IMR-90 (cell line): ENCODE measurements at regions not wholly inside any gene's neighbourhood (a gene's known extent, or its start where the extent isn't known, plus 50 kb on each side); places are given as distances from the start of the nearest gene placed in this dataset.
"Not testable (repeated sequence)": the region's sequence is repeated elsewhere in the genome, so short reads cannot be mapped to it uniquely, and the experiment has no call there.

Source experiments
- ATAC-seq: fragments of 200-7000 bp; cut with Tn5 transposase; 2 replicates; pipeline ENCODE4 v1.9.1; 2020; ENCODE audit warnings: low read depth, mild to moderate bottlenecking, moderate library complexity
- BruUV-seq: library from RNA; stranded (reverse); fragments of 400-500 nt; replicated peaks from 2 replicates; lab custom pipeline; 2021; lab: Mats Ljungman, UMichigan
- CTCF ChIA-PET: fragments of 300-600 bp; formaldehyde crosslinking; extraction: SDS; loops from one replicate; lab custom pipeline; 2021; ENCODE audit warnings: antibody characterized with exemption; lab: Yijun Ruan, JAX
- POLR2A ChIA-PET: fragments of 300-600 bp; sonication (Branson Sonifier 250); formaldehyde crosslinking; loops from one replicate; lab custom pipeline; 2022; ENCODE audit warnings: antibody characterized with exemption; ENCODE audit not compliant: unreplicated experiment; lab: Charles Lee
- DNase-seq: peaks from one replicate; pipeline ENCODE4 v3.0.0; 2013
- H2AFZ ChIP-seq: replicated peaks from 2 replicates; pipeline ENCODE3; 2013; ENCODE audit warnings: low read length, mild to moderate bottlenecking; ENCODE audit not compliant: poor library complexity
- H2AK5ac ChIP-seq: 2 replicates; pipeline ENCODE4 v1.6.1; 2013; ENCODE audit warnings: low read depth, low read length, inconsistent platforms
- H2AK9ac ChIP-seq: replicated peaks from 2 replicates; pipeline ENCODE3; 2013; ENCODE audit warnings: mild to moderate bottlenecking, low read depth, low read length, moderate library complexity; ENCODE audit not compliant: poor library complexity
- H2BK120ac ChIP-seq: 2 replicates; pipeline ENCODE4 v1.6.1; 2013; ENCODE audit warnings: low read depth, low read length, inconsistent platforms
- H2BK15ac ChIP-seq: 3 replicates; pipeline ENCODE4 v1.6.1; 2013; ENCODE audit warnings: low read depth, low read length, inconsistent platforms
- H2BK20ac ChIP-seq: 2 replicates; pipeline ENCODE4 v1.6.1; 2013; ENCODE audit warnings: low read depth, mild to moderate bottlenecking, inconsistent platforms, low read length, moderate library complexity
- H2BK5ac ChIP-seq: 2 replicates; pipeline ENCODE4 v1.6.1; 2013; ENCODE audit warnings: mild to moderate bottlenecking, low read depth, low read length, inconsistent platforms; ENCODE audit not compliant: poor library complexity, severe bottlenecking
- H3K14ac ChIP-seq: replicated peaks from 2 replicates; pipeline ENCODE4 v1.6.1; 2013; ENCODE audit warnings: low read depth, low read length, inconsistent platforms
- H3K18ac ChIP-seq: 2 replicates; pipeline ENCODE4 v1.6.1; 2013; ENCODE audit warnings: low read depth, low read length, control low read depth
- H3K23ac ChIP-seq: 2 replicates; pipeline ENCODE4 v1.6.1; 2013; ENCODE audit warnings: low read depth, low read length, inconsistent platforms
- H3K27ac ChIP-seq: 2 replicates; pipeline ENCODE4 v1.5.1; 2013; ENCODE audit warnings: mild to moderate bottlenecking, control low read depth, low read length; ENCODE audit not compliant: insufficient read depth
- H3K27me3 ChIP-seq: 2 replicates; pipeline ENCODE4 v1.6.1; 2013; ENCODE audit warnings: low read length; ENCODE audit not compliant: control insufficient read depth, insufficient read depth
- H3K36me3 ChIP-seq: 2 replicates; pipeline ENCODE4 v1.6.1; 2013; ENCODE audit warnings: low read length, mixed read lengths; ENCODE audit not compliant: control insufficient read depth, insufficient read depth
- H3K4ac ChIP-seq: 2 replicates; pipeline ENCODE4 v1.6.1; 2013; ENCODE audit warnings: low read depth, low read length, inconsistent platforms
- H3K4me1 ChIP-seq: 2 replicates; pipeline ENCODE4 v1.6.1; 2013; ENCODE audit warnings: low read length, mixed read lengths; ENCODE audit not compliant: control insufficient read depth, insufficient read depth
- H3K4me2 ChIP-seq: 2 replicates; pipeline ENCODE4 v1.6.1; 2013; ENCODE audit warnings: low read depth, mild to moderate bottlenecking, control low read depth, low read length, moderate library complexity
- H3K4me3 ChIP-seq: 2 replicates; pipeline ENCODE4 v1.5.1; 2013; ENCODE audit warnings: low read depth, mild to moderate bottlenecking, control low read depth, low read length, moderate library complexity; ENCODE audit not compliant: insufficient read depth
- H3K56ac ChIP-seq: 2 replicates; pipeline ENCODE4 v1.6.1; 2013; ENCODE audit warnings: low read length, inconsistent platforms; ENCODE audit not compliant: insufficient read depth; ENCODE audit errors: extremely low read depth
- H3K79me1 ChIP-seq, 2 experiments: 2 replicates each; pipeline ENCODE4 v1.6.1; 2013; ENCODE audit warnings: low read length in 2 of 2, inconsistent platforms in 1 of 2, low read depth in 1 of 2
- H3K9ac ChIP-seq: 2 replicates; pipeline ENCODE4 v1.6.1; 2013; ENCODE audit warnings: low read depth, low read length, control low read depth
- H3K9me1 ChIP-seq: 2 replicates; pipeline ENCODE4 v1.6.1; 2013; ENCODE audit warnings: low read length, inconsistent platforms; ENCODE audit not compliant: insufficient read depth
- H3K9me3 ChIP-seq: 2 replicates; pipeline ENCODE4 v1.6.1; 2013; ENCODE audit warnings: low read length; ENCODE audit not compliant: control insufficient read depth, insufficient read depth
- H4K20me1 ChIP-seq: 2 replicates; pipeline ENCODE4 v1.6.1; 2013; ENCODE audit warnings: low read length, inconsistent platforms; ENCODE audit not compliant: insufficient read depth
- H4K5ac ChIP-seq: 2 replicates; pipeline ENCODE4 v1.6.1; 2013; ENCODE audit warnings: mild to moderate bottlenecking, low read depth, low read length, control low read depth
- H4K8ac ChIP-seq, 2 experiments: 2 replicates each; pipeline ENCODE4 v1.6.1; 2013; ENCODE audit warnings: low read depth in 2 of 2, low read length in 2 of 2, control low read depth in 1 of 2, inconsistent platforms in 1 of 2
- H4K91ac ChIP-seq: 2 replicates; pipeline ENCODE4 v1.6.1; 2013; ENCODE audit warnings: low read depth, low read length, inconsistent platforms; ENCODE audit not compliant: insufficient read depth
- WGBS, 2 experiments: methylation state at CpG; one replicate each; pipeline versions ENCODE4 v1.1.5 to v1.1.7; 2013; ENCODE audit warnings: missing lambda C conversion rate in 2 of 2; ENCODE audit not compliant: insufficient read length in 1 of 2; ENCODE audit errors: extremely low coverage in 2 of 2; 5-methylcytosine and 5-hydroxymethylcytosine counted together
- dilution Hi-C: fragments of 300-500 bp; cut with HindIII; formaldehyde crosslinking; loops from one replicate; pipeline ENCODE4 v1.14.3; 2018; ENCODE audit warnings: low sequenced_read_pairs; ENCODE audit not compliant: unreplicated experiment
- in situ Hi-C: fragments of 300-500 bp; cut with MboI; formaldehyde crosslinking; loops from 3 replicates; pipeline ENCODE4 v1.14.3; 2019; ENCODE audit warnings: low sequenced_read_pairs, inconsistent platforms, mixed read lengths
- intact Hi-C: fragments of 100-400 bp; cut with micrococcal nuclease; formaldehyde crosslinking; loops from 2 replicates; pipeline ENCODE4 v1.10.0; 2022

DNA sequence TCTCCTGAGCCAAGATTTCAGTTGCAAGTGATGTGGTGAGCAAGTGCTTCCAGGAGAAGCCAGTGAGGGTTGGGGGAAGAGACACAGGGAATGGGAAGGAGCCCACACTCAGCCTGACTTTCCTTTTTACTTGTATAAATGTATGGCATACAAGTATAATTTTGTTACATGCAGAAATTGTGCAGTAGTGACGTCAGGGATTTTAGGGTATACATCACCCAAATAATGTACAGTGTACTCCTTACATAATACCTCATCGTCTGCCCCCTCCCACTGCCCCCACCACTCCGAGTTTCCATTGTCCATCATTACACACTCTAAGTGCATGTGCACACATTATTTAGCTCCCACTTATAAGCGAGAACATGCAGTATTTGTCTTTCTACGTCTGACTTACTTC, 68.7 kb upstream of the GBA3 start:
- H3K9me1 ChIP-seq, ATAC-seq, H2BK120ac ChIP-seq, BruUV-seq, H4K5ac ChIP-seq, H3K56ac ChIP-seq, H3K14ac ChIP-seq, H4K91ac ChIP-seq, H2BK20ac ChIP-seq, H2AFZ ChIP-seq, H3K4me2 ChIP-seq, H3K27ac ChIP-seq, H3K9me3 ChIP-seq, H3K27me3 ChIP-seq, H2BK15ac ChIP-seq, intact Hi-C loops, H3K4ac ChIP-seq, H4K8ac ChIP-seq, H3K9ac ChIP-seq, H3K18ac ChIP-seq, H2BK5ac ChIP-seq, H3K23ac ChIP-seq, H3K4me1 ChIP-seq, CTCF ChIA-PET, H3K36me3 ChIP-seq, H3K79me1 ChIP-seq, POLR2A ChIA-PET, H2AK9ac ChIP-seq, DNase-seq, dilution Hi-C loops, in situ Hi-C loops, H3K4me3 ChIP-seq, H4K20me1 ChIP-seq, H2AK5ac ChIP-seq: not testable (repeated sequence)
- whole genome bisulfite sequencing, 2 experiments: 29% methylated on average over 1 of the region's 5 CpGs; no CpG with 5 or more reads in 1 of the 2 experiments
